Mucosa of gallbladder (tissue), 1 donor: ENCODE measurements at regions not wholly inside any gene's neighbourhood (a gene's known extent, or its start where the extent isn't known, plus 50 kb on each side); places are given as distances from the start of the nearest gene placed in this dataset.

Experiments
- DNase-seq: peaks from one replicate; pipeline ENCODE4 v3.0.0-alpha.2; 2020; ENCODE audit warnings: low spot score
- donor health status: DM: no; HTN: no; CAD: no.

GRCh38 chr7:10875080-10875479 lies 98.6 kb upstream of the PHF14 start:
- no peak for DNase-seq

GRCh38 chr7:10888861-10889260 lies 84.8 kb upstream of the PHF14 start:
- no peak for DNase-seq

DNA sequence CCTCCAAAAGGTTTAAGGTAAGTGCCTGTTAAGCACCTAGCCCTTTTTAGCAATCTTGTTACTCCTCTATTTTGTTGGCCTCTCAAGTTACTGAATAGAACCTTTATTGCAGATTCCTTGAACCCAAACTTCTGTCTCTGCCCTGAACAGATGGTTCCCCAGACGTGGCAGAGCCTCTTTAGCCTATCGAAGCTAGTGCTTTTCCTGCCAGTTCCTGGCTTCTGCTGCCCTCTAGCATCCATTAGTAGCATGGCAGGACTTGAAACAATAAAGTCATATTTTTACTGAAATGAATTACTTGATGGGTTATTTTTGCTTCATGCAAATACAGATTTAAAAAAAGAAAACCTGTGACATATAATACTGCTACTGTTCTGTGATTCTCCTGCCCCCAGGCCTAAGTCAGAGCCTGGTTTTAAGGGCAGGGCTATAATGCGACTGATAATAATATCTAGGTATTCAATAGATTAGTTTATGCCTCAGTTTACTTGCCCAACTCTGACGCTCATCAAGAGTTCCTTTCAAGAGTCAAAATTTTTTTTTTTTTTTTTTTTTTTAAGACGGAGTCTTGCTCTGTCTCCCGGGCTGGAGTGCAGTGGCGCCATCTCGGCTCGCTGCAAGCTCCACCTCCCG lies 84.3 kb upstream of the PHF14 start:
- DNase-seq, result peak; percentile 26

DNA sequence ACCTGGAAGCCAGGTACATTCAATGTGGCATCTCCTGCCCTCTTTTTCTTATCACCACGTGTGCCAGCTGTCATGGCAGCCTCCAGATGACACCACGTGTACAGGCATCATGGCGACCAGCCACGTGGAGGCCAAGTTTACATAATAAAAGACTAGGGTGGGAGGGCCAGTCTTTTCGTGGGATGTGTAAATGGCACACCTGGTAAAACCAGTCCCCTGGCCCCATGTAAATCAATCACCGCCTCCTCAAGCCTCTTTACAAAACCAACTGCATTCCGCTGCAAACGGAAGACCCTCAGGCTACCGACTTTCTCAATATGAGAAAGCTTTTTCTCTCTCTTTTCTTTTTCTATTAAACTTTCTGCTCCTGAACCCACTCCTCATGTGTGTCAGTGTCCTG lies 65.1 kb upstream of the PHF14 start:
- no peak for DNase-seq

DNA sequence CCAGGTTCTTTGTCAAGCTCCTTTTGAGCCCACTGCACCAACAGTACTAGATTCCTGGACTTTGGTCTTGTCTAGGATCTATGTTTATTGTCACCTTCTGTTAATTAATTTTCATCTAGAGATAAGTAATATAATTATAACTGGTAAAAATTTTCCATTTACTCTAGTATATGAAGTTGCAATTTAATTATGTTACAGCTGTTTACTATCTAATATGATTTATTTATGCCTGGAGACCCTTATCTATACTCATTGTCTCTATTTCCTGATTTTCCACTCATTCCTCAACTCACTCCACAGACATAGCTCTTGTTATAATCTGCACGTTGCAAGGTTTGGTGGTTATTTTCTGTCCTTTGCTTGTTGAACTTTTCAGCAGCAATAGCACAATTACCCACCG lies 63.2 kb upstream of the PHF14 start:
- no peak for DNase-seq

DNA sequence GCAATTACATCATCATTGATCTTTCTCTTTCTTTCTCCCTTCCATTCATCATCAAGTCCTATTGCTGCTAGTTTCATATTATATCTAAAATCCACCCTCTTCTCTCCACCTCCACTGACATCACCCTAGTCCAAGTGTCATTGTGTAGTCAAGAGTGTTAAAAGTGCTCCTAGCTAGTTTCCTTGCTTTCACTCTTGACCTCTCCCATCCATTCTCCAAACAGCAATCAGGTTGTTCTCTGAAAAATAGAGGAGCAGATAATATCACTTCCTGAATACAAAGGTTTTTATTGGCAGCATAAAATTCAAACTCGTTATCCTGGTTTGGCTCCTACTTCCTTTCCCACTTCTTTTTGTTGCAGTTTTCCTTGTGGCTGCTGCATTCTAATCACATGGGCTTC lies 61.6 kb upstream of the PHF14 start:
- DNase-seq, result no peak

- no peak for DNase-seq
Measured at GRCh38 chr7:10913457-10913856, 60.2 kb upstream of the PHF14 start.

DNA sequence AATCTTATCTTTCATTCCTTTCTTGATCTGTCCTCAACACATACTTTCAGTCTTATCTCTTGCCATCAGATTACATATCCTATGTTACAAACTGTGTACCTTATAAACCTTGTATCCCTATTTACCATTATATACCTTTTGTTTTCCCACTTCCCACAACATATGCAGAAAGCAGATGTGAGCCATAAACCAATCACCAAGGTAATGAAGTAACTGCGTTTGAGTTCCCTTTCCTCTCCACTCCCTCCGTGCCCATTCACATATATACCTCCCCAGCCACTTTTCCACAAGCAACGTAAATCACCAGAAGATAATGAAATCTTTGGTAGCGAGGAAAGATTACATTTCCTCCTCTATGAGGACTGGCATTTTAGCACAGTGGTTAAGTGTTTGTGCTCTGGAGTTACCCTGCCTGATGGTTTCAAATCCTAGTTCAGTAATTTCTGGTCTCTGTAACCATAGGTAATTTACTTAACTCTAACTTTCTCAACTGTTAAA lies 55.5 kb upstream of the PHF14 start:
- no peak for DNase-seq

- no peak for DNase-seq
Measured at GRCh38 chr7:10919923-10920322, 53.7 kb upstream of the PHF14 start.
